IPS-NIHi11 (cell line): ENCODE measurements at regions not wholly inside any gene's neighbourhood (a gene's known extent, or its start where the extent isn't known, plus 50 kb on each side); places are given as distances from the start of the nearest gene placed in this dataset.

Experiments
- DNase-seq: peaks from one replicate; pipeline ENCODE4 v3.0.0; 2012; ENCODE audit warnings: mixed read lengths, low spot score

DNA sequence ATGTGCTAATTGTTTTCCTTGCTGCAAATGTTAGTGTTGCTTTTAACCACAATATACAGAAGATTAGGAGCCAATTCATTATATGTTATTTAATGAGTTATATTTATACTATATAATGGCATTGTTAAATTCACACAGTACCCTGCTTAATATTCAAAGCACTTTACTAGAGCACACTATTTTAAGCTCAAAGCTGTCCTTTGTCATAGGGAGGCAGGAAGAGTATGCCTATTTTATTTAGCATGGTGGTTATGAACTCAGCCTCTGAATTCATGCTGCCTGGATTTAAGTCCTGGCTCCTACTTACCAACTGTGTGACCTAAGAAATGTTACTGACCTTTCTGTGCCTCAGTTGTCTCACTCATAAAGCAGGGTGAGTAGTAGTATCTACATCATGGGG, 80.5 kb downstream of the FASTKD2 start:
- no peak for DNase-seq

DNA sequence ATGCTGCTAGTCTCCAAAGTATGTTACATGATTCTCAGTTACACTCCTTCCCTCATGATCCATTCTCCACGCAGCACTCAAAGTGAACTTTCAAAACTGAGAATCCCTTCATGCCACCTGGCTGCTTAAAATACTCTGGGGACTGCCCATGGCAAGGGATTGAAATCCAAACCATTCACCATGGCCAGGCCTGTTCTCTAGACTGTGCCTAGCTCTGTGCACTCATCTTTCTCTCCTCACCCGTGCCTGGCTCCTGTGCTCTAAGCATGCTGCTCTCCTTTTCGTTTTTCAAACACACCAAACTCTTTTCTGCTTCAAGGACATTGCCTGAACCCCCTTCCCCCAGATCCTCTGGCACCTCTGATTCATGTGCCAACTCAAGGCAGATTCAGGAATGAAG, 80.9 kb downstream of the FASTKD2 start:
- no peak for DNase-seq

DNA sequence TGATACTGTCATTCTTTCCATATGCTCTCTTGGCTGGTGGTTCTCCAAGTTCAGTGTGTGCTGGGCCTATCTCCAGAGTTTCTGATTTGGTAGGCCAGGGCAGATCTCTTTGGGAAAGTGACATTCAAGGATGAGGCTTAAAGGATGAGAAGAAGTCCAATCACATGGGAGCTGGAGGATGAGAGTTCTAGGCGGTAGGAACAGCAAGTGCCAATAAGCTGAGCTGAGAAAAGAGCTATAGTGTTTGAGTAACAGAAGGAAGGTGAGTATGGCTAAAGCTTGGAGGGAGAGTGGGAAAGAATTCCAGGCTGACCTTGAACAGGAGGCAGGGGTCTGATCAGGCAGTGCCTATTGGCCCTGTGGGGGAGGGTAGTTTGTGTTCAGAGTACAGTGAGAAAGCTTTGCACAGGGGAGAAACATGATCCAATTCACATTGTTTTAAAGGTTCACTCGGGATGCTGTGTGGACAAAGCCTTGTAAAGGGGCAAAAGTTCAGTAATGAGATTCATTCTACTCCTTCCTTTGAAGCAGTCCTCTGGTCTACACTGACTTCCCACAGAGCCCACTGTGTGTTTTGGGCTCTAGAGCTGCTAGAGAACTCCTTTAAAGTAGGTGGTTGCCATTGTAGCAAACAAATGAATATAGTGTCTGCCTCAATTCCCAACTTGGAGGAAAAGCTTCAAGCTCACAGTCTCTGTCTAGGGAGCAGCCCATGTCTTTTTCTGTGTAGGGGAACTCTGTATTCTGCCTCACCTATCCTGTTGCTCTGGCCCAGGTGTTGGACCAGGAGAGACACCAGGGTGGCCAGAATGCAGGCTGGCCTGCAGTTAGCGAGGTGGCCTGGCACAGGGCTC, 81.8 kb downstream of the FASTKD2 start:
- no peak for DNase-seq

DNA sequence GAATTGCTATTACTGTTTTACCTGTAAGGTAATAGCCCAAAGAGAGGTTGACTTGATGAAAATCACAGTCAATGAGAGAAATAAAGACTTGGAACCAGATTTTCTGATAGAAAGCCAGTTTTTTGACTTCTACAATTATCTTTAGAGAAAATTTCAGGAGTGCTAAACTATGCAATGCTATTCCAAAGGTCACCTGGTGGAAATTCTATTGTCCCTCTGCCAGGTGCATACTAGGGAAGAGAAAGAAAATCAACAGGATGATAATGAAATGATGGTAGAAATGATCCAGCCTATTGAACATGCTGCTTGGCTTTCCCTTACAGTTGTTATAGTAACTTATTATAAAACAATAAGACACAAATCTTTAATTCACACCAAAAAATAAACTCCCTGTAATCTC, 85.0 kb downstream of the FASTKD2 start:
- no peak for DNase-seq

DNA sequence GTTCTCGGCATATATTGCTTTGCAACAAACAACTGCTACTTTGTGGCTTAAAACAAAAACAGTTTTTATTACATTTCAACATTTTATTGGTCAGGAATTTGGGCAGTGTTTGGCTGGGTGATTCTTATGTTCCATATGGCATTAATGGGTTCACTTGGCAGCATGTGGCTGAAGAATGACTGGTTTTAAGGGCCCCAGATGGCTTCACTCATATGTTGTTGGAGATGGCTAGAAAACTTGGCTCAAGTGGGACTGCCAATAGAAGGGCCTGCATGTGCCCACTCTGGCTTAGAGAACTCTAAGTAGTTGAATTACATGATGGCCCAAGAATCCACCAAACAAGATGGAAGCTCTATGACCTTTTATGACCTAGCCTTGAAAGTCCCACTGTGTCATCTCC, 86.1 kb downstream of the FASTKD2 start:
- DNase-seq: no peak

DNA sequence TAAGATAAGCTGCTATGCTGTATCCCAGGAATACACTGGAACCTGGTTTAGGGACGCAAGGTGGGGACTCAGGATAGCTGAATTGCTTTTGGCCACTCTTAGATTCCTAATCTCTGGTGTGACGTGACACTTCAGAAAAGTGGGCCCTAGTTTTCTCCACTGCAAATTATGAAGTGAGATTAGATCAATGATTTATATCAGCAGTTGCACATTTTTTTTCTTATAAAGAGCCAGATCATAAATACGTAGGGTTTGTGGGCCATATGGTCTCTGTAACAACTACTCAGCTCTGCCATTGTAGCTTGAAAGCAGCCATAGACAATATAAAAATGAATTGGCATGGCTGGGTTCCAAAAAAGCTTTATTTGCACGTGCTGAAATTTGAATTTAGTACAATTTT, 85.4 kb upstream of the CPO start:
- DNase-seq: no peak

DNA sequence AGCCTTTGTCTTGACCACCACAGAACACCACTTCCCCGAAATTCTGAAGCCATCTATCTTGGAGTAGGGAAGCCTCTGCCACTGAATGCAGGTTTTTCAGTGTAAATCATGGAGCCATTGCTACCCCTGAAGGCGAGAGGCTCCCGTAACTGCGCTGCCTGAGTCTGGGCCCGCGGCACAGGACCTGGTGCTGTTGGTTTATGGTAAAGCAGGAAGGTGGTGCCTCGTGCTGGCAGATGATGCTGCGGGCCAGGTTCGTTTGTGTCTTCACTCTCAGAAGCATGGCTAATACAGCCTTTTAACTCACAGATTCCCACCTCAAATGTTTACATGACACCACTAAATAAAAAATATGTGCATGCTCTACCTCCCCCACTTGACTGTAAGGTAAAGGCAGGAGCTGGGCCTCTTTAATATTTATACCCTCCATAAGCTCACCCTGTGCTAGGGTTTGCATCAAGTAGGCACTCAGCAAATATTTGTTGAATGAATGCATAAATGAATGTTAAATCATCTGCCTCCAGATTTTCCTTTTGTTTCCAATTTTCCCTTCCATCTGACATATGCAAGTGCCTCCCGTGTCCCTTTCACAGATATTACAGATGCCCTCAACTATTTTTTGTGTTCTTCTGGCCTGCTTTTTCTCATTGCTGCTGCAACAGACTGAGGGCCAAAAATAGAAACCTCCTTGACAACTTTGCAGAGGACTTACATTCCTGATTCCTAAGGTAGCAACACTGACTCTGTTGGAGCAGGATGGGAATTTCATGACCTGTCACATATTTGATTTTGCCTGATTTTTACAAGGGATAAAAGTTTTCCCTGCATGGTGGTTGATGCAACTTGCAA, 83.5 kb upstream of the CPO start:
- no peak for DNase-seq

DNA sequence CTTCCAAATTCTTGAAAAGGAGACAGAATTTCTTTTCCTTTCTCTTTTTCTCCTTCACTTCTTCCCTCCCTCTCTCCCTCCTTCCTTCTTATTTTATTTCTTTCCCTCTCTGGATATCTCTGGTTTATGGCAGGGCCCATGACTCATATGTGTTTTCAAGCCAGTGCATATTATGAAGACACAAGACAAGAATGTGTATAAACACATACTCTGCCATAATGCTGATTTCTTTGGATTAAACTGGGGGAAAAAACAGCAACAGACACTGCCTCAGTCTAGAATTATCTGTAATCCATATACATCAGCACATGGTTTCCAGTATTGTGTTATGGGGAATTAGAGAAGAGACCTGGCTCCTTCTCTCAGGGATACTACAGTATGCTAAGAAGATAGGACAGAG, 82.8 kb upstream of the CPO start:
- DNase-seq: no peak

DNA sequence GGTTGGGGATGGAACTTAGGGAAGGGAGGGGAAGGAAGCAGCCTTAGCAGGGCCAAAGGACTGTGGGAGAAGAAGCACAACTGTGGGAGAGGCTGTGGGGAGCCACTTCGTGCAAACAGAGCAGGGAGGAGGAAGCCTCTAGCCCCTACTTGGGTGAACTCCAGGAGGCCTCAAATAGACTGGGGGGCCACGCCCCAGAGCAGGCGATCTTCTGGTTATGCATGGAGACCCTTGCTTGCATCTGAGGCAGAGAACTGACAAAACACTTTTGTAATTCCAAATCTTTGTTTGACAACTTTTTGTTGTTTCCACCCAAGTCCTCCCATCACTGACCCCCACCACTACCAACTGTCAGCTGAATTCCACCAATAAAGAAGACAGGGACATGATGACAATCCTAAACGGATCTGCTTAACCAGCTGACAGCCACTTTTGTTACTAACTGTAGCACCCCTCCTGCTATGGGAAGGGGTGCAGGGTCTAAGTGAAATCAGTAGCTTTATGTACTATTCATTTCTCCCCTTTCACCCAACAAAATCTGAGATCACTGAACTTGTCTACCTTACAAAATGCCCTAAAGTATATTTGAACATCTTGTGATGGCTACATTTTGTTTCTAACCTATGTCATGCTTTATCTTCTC, 80.5 kb upstream of the CPO start:
- no peak for DNase-seq

DNA sequence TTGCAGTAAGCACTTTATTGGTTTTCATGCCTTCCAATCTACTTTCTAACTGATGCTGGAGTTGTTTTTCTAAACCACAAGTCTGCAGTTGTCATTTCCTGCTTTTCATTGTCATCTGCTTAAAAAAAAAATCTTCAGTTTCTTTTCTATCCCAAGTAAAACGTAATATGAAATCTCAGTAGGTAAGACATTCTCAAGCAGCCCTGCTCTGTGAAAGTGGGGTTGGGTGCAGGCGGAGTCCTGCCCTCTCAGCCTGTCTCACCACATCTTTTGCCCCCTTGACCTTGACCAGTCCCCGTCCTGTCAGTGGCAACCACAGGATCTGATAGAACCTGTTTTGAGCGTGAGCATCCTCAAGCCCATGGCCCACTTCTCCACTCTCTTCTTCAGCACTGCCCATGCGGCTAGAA, 80.0 kb upstream of the CPO start:
- DNase-seq: no peak

DNA sequence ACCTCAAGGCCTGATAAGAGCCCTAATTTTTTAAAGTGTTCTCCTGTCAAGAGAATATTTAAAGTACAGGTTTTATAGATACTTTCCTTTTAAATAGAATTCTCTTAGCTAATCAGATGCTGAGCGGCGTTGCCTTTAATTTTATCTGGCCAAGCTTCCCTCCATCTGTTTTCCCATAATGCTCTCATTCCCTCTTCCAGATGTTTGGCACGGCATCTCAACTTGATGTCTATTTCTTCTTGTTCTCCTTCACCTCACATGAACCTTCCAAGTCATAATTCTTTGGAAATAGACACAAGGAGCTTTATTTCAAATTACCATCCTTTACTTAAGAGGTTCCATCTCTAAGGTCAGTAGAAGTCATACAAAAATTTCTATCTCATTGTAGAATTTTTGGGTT, 76.1 kb upstream of the CPO start:
- DNase-seq: no peak

DNA sequence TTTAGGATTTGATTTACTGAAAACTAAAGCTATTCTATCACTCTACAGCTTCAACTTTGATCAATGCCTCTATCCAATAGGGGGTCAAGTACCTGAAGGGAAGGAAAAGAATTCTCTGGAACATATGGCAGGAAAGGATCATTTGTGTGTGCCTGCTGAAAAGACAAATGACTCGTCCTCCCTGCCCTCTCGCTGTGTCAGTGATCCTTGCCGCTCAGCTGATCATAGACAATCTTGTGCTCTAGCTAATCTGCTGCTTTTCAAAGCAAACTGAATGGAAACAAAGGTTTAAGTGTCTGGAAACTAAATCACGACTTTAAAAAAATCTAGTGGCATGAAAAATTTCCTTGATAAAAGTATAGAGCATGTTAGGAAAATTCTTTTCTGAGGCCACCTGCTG, 75.6 kb upstream of the CPO start:
- no peak for DNase-seq

DNA sequence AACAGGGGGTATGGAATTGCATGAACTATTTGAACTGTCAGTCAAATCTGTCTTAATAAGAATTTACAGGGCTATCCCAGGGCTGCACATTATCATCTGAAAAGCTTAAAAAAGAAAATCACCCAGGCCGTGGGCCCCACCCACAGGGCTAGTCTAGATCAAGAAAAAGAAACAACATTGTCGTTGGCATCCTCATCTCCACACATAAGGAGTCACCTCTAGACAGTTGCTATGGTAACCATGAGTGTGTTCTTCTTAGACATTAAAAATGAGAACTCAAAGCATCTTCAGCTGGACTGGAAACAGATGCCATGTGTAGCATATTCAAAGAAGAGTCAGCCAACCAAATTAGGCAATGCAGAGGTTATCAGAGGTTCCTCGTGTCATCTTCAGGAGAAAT, 72.3 kb upstream of the CPO start:
- DNase-seq: no peak

DNA sequence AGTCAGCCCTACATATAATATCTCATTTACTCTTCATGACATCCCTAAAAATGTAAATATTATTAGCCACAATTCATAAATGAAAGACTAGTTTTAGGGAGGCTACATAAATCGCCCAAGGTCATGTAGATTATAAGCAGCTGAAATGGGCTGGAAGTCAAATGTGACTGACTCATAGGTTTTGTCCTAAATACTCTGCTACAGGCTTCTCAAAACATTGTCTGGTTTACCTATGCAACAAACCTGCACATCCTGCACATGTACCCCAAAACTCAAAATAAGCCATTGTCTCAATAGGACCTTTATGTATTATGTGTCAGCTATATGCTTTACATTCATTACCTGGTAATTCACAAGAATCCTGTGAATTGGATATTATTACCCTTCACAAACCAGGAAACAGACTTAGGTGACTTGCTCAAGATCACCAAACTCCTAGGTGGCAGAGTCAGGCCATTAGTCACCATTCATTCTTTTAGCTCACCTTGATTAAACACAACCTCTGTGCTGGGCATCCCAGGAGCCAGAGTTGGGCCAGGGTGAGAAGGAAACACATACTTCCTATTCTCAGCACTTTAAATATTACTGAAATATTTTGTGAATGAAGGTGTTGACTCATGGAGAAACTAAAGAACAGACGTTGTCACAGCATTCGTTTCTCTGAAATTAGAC, 69.4 kb upstream of the CPO start:
- DNase-seq: no peak

DNA sequence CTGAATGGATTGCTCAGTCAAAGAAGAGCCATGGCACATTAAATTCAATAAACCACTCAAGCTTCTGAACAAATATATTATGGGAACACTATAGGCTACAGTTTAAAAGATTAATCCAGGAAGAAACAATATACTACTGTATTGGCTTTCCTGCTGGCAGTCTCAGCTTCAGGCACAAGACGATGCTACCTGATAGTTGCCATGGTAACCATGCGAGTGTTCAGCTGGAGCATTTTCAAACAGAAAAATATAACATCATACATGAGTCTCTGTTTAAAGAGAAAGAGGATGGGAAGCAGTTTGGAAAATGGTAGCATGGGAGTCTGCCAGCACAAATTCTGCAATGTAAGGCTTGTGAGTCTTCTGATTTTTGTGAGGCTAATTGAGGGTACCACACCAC, 65.9 kb upstream of the CPO start:
- DNase-seq: no peak

DNA sequence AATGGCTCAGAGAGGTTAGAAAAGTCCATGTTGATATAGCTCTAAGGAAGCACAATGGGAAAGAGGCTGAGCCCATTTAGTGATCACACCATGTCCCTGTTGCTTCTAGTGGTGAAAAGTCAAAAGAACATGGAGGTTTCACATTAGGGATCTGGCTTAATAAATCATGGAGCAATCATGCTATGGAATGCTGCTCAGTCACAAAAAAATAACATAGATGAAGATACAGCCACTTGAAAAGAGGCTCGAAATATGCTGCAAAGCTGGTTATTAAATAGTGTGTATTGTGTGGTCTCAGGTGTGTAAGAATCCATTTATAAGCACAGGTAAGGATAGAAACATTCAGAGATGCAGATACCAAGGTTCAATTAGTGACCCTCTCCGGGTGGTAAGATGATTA, 63.6 kb upstream of the CPO start:
- DNase-seq: no peak

DNA sequence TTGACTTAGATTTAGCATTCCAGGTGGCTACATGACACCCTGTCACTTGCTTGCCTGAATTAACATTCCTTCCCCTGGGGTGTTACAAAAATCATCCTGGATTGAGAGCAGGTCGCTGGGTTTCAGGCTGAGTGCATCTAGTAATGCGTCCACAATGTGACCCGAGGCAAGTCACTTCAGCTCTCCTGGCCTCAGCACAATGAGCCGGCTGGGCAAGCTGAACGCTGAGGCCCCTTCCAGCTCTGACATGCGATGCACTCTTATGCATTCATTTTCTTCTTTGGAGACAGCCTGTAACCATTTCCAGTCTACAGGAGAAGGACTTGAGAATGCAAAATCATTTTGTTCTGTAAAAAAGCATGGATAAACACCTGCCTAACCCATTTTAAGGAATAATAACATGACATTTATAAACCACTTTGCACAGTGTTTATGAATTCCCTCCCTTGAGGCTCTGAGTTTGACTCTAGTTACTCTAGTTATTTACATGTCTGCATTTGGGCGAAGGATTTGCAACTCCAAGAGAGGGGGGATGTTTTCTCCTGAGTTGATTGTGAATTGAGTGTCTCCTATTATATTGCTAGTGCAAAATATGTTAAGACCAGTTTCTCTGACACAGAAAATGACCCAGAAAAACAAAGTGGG, 63.0 kb upstream of the CPO start:
- DNase-seq: peak; percentile 21

DNA sequence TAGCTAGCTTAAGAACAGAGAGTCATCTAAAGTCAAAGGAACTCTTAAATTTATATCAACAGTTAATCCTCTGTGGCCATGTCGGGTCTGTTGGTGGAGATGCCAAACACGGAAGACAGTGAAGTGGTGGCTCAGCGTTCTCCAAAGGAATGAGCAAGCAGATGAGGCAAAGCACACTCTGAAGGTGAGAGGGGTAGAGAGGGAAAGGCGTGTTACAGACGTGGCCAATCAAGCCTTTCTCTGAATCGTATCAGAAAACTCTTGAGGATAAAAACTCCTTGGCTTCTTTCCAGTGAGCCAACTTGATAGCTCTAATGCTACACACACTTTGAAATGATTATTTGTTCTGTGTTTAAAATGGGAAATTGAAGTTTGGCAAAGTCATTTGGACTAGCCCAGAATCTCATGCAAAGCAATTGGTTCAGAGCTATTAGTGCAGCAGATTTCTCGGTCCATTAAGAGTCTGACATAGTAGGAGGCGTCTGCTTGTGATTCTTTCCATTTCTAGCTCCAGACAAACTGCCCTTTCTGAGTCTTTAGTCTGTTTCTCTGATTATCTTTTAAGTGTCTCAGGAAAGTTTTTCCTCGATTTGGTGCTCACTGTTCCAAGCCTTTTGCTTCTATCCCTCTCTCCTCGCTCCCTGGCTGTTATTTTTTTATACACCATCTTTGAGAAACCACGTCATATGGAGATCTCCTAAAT, 57.5 kb upstream of the CPO start:
- DNase-seq: no peak

DNA sequence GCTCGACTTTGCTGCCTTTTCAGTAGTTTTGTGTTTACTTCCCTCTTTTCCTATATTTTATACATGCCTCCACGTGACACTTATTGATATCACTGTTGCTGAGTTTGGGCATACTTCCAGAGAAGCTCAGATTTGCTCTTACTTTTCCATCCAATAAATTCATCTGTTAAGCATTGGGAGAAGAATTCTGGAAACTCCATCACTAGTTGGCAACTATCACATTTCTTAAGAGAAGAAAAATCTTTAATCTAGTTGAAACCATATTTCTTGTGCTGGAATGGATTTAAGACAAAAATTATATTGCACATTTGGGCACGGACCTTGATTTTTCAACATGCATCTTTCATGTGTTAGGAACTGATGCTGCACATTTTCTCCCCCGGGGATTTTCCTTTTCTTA, 52.6 kb upstream of the CPO start:
- no peak for DNase-seq

DNA sequence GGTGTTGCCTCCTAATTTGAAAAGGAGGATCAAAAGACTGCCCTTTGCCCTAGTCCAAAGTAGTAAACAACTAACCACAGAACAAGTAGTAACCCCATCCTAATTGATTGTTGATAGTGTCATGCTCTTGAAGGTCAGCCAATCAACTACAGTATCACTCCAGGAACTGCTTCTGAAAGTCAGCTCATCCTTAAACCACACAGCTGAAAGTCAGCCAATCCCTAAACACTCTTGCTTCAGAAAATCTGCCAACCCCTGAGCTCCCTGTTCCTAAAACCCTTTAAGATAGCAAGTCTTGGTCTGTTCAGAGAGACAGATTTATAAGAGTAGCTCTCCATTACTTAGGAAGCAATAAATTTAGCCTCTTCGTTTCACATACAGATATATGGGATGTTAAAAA, 51.6 kb upstream of the CPO start:
- DNase-seq: no peak
